Loucy (cell line): ENCODE measurements at regions not wholly inside any gene's neighbourhood (a gene's known extent, or its start where the extent isn't known, plus 50 kb on each side); places are given as distances from the start of the nearest gene placed in this dataset.

ENCODE experiments used
- H2AFZ ChIP-seq: fragments of 200-600 bp; sonication (generic); 2 replicates; pipeline ENCODE4 v1.6.0; 2016; ENCODE audit warnings: antibody characterized with exemption, mild to moderate bottlenecking, low read length, moderate library complexity
- H3F3A ChIP-seq: fragments of 200-600 bp; 2 replicates; pipeline ENCODE4 v1.6.0; 2016; ENCODE audit warnings: antibody characterized with exemption, low read depth, mild to moderate bottlenecking
- H3K27me3 ChIP-seq: fragments of 200-600 bp; sonication (generic); 2 replicates; pipeline ENCODE4 v1.6.1; 2014; ENCODE audit warnings: low read length, mild to moderate bottlenecking; ENCODE audit not compliant: insufficient read depth, poor library complexity, severe bottlenecking
- H3K36me3 ChIP-seq: fragments of 200-600 bp; sonication (generic); 2 replicates; pipeline ENCODE4 v1.6.1; 2016; ENCODE audit warnings: low read length; ENCODE audit not compliant: insufficient read depth
- H3K4me1 ChIP-seq: fragments of 200-600 bp; sonication (generic); 2 replicates; pipeline ENCODE4 v1.5.1; 2014; ENCODE audit warnings: low read length, mild to moderate bottlenecking; ENCODE audit not compliant: insufficient read depth, poor library complexity, severe bottlenecking
- H3K4me2 ChIP-seq: fragments of 200-600 bp; sonication (generic); 2 replicates; pipeline ENCODE4 v1.6.0; 2014; ENCODE audit warnings: antibody characterized with exemption, low read length, low read depth, mild to moderate bottlenecking; ENCODE audit not compliant: poor library complexity, severe bottlenecking
- H3K4me3 ChIP-seq: fragments of 200-600 bp; sonication (generic); 2 replicates; pipeline ENCODE4 v1.5.1; 2014; ENCODE audit warnings: low read length, mild to moderate bottlenecking, mixed read lengths; ENCODE audit not compliant: poor library complexity, severe bottlenecking
- H3K79me2 ChIP-seq: fragments of 200-600 bp; sonication (generic); 2 replicates; pipeline ENCODE4 v1.6.1; 2014; ENCODE audit warnings: low read length; ENCODE audit not compliant: insufficient read depth
- H3K9ac ChIP-seq: fragments of 200-600 bp; sonication (generic); 2 replicates; pipeline ENCODE4 v1.6.0; 2014; ENCODE audit warnings: mild to moderate bottlenecking, low read depth, low read length, moderate library complexity; ENCODE audit not compliant: poor library complexity, severe bottlenecking
- H3K9me2 ChIP-seq: fragments of 200-600 bp; sonication (generic); replicated peaks from 2 replicates; pipeline ENCODE4 v1.6.1; 2016; ENCODE audit warnings: low read depth, low read length, mixed read lengths
- H3K9me3 ChIP-seq: fragments of 200-600 bp; sonication (generic); 2 replicates; pipeline ENCODE4 v1.6.1; 2014; ENCODE audit warnings: mild to moderate bottlenecking, antibody characterized with exemption, low read length, low read depth; ENCODE audit not compliant: insufficient read depth
- H4K20me1 ChIP-seq: fragments of 200-600 bp; sonication (generic); 2 replicates; pipeline ENCODE4 v1.6.0; 2014; ENCODE audit warnings: antibody characterized with exemption, low read length, mild to moderate bottlenecking; ENCODE audit not compliant: insufficient read depth, poor library complexity, severe bottlenecking
- EZH2phosphoT487 ChIP-seq: fragments of 200-600 bp; IDR thresholded peaks from 2 replicates; pipeline ENCODE4 v1.6.1; 2018; ENCODE audit warnings: antibody characterized with exemption, mild to moderate bottlenecking, moderate library complexity, borderline replicate concordance
- TF ChIP-seq, protein P1 (sequence below): fragments of 200-600 bp; sonication (generic); conservative IDR thresholded peaks from 2 replicates; pipeline ENCODE4 v1.5.1; 2014; ENCODE audit warnings: mild to moderate bottlenecking, antibody characterized with exemption, low read length

DNA sequence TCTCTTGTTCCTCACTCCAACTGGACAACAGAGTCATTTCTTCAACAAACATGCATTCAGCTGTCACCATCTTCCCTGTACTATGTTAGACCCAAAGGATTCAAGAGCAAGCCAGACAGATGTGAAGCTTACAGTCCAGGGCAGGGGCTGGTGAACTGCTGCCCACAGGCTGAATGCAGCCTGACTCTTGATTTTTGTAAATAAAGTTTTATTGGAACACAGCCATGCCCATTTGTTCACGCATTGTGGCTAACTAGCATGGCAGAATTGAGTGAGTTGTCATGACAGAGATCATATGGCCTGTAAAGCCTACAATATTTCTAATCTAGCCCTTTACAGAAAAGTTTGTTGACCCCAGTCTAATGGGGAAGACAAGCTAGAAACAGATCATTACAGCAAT, 208.7 kb downstream of the EMX2 start:
- Histone ChIP-seq H3K9me2 (no peaks in the 10 kb centered on the region), H2AFZ (no peak overlapping the region), H3K4me3 (no peak overlapping the region), H3K9me3 (no peaks in the 10 kb centered on the region), H3K9ac (no peak overlapping the region), H3K36me3 (no peaks in the 10 kb centered on the region), H3K27me3 (no peaks in the 10 kb centered on the region), H3K4me2 (no peak overlapping the region), H4K20me1 (no peaks in the 10 kb centered on the region), H3K79me2 (no peaks in the 10 kb centered on the region), H3K4me1 (no peaks in the 10 kb centered on the region), H3F3A (no peaks in the 10 kb centered on the region)
- TF ChIP-seq, protein P1, sequence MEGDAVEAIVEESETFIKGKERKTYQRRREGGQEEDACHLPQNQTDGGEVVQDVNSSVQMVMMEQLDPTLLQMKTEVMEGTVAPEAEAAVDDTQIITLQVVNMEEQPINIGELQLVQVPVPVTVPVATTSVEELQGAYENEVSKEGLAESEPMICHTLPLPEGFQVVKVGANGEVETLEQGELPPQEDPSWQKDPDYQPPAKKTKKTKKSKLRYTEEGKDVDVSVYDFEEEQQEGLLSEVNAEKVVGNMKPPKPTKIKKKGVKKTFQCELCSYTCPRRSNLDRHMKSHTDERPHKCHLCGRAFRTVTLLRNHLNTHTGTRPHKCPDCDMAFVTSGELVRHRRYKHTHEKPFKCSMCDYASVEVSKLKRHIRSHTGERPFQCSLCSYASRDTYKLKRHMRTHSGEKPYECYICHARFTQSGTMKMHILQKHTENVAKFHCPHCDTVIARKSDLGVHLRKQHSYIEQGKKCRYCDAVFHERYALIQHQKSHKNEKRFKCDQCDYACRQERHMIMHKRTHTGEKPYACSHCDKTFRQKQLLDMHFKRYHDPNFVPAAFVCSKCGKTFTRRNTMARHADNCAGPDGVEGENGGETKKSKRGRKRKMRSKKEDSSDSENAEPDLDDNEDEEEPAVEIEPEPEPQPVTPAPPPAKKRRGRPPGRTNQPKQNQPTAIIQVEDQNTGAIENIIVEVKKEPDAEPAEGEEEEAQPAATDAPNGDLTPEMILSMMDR, result no peak
- TF ChIP-seq EZH2phosphoT487, result no peak

DNA sequence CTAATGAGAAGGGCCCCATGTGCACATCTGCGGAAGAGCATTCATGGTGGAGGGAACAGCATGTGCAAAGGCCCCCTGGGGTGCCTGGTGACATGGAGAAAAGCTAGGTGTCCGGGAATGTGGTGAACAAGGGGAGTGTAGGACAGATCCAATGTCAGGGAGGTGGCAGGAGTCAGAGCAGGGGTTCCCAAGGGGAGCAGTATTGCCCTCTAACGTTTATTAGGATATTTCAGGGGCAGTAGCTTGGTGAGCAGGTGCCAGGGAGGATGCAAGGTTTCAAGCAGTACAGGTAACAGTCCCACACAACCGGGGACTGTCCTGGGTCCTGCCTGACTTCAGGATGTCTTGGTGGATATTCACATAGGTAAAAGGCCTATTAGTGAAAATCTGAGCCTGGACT, 209.6 kb downstream of the EMX2 start:
- no peaks in the 10 kb centered on the region for H4K20me1 ChIP-seq
- no peak overlapping the region for H3K4me2 ChIP-seq
- H3K9me2 ChIP-seq, result no peaks in the 10 kb centered on the region
- H3K4me3 ChIP-seq, result no peak overlapping the region
- H3K9me3 ChIP-seq, result no peaks in the 10 kb centered on the region
- H3K9ac ChIP-seq, result no peak overlapping the region
- H3K79me2 ChIP-seq, result no peaks in the 10 kb centered on the region
- no peak for TF ChIP-seq EZH2phosphoT487
- TF ChIP-seq, protein P1, result no peak
- H3F3A ChIP-seq, result no peaks in the 10 kb centered on the region
- no peaks in the 10 kb centered on the region for H3K4me1 ChIP-seq
- H3K27me3 ChIP-seq, result no peaks in the 10 kb centered on the region
- no peak overlapping the region for H2AFZ ChIP-seq
- no peaks in the 10 kb centered on the region for H3K36me3 ChIP-seq

DNA sequence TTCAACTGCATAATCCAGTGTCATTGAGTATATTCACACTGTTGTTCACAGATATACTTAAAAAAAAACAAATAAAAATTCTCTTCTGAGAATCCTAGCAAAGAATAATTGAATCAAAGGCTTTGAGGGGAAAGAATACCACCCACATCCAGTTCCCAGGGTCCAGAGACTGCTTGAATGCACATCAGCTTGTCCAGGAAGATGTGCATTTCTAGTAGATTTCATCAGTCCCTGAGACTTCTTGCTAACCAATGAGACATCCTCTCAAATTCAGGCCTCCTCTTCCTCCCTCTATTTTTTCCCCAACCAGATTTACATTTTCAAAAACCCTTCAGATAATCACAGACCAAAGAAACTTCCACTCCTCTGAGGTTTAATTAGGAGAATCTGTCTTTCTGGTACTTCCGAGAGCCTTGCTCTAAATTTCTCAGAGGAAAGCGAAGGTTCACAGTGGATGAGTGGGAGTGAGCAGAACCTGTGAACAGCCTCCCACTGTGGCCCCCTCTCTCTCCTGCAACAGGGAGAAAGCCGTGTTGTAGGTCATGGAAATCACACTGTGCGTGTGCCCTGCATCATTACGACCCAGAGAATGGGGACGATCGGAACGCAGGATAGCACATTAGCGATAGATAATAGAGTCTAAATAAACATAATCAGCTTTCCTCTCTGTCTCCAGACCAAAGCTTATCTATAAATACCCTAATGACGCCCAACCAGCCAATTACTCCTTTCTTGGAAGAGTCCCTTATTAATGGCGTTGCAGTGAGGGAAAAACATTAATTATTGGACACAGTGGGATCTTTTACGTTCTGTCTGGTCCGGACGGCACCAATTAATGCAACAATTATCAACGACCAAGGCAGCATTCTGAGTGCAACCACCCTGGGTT, 212.5 kb downstream of the EMX2 start:
- no peak overlapping the region for H3K4me3 ChIP-seq
- H3K9me3 ChIP-seq, result no peaks in the 10 kb centered on the region
- no peaks in the 10 kb centered on the region for H3K4me1 ChIP-seq
- H3K4me2 ChIP-seq, result no peak overlapping the region
- H4K20me1 ChIP-seq, result no peaks in the 10 kb centered on the region
- no peaks in the 10 kb centered on the region for H3K27me3 ChIP-seq
- no peak overlapping the region for H2AFZ ChIP-seq
- H3K9ac ChIP-seq, result no peak overlapping the region
- H3K36me3 ChIP-seq, result no peaks in the 10 kb centered on the region
- H3F3A ChIP-seq, result no peaks in the 10 kb centered on the region
- H3K79me2 ChIP-seq, result no peaks in the 10 kb centered on the region
- H3K9me2 ChIP-seq, result no peaks in the 10 kb centered on the region
- TF ChIP-seq EZH2phosphoT487, result no peak
- TF ChIP-seq, protein P1, result no peak
